ENCODE measurements at regions not wholly inside any gene's neighbourhood (a gene's known extent, or its start where the extent isn't known, plus 50 kb on each side); places are given as distances from the start of the nearest gene placed in this dataset.

DNA sequence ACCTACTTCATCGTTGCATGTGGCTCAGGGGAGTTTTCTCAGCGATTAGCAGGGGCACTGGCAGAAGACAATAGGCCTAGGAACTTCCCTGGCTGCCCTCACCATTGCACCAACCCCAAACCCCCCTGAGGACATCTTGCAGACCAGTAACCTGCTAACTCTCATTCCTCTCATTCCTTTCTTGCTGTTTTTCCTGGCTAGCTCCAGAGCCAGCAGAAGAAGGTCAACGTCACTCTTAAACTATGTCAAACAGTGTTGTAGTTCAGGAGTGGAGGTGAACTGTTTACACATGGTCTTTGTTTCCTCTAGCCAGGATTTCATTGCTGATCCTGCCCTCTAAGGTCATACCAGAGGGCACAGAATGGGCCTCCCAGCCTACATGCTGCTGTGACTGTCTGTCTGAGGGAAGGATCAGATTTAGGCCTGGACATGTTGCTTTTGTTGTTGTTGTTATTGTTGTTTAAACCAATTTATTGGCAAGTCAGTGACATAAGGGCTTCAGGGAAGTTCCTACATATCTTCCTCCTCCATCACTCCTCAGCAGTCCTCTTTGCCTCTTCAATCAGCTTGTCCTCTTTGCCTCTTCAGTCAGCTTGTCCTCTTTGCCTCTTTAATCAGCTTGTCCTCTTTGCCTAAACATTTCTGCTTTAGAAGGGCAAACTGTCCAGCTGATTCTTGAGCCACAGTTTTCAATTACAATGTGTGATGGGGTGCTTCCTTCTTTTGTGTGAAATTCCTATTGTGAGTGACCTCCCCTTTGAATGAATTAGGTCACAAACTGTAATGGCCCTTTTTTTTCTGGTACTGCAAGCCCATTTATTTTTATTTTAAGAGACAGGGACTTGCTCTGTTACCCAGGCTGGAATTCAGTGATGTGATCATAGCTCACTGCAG, 471.9 kb upstream of the TNP1 start (continued):
- TF ChIP-seq, protein P1, sequence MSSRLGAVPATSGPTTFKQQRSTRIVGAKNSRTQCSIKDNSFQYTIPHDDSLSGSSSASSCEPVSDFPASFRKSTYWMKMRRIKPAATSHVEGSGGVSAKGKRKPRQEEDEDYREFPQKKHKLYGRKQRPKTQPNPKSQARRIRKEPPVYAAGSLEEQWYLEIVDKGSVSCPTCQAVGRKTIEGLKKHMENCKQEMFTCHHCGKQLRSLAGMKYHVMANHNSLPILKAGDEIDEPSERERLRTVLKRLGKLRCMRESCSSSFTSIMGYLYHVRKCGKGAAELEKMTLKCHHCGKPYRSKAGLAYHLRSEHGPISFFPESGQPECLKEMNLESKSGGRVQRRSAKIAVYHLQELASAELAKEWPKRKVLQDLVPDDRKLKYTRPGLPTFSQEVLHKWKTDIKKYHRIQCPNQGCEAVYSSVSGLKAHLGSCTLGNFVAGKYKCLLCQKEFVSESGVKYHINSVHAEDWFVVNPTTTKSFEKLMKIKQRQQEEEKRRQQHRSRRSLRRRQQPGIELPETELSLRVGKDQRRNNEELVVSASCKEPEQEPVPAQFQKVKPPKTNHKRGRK (CRISPR knock-in tag; IDR thresholded peaks at IDR 0.05) = no peak
- TF ChIP-seq RFXANK (CRISPR knock-in tag; IDR thresholded peaks at IDR 0.05) (no peak), ADNP (CRISPR knock-in tag; IDR thresholded peaks at IDR 0.05) (no peak), ZKSCAN1 (IDR thresholded peaks at IDR 0.05; ENCODE audit: low read length) (no peak), ZFX (CRISPR knock-in tag; IDR thresholded peaks at IDR 0.05; ENCODE audit: low read depth) (peak; percentile 90), ZNF775 (CRISPR knock-in tag; IDR thresholded peaks at IDR 0.05; ENCODE audit: borderline replicate concordance) (no peak; the same call in 1 of the 2 replicates), NR2F6 (IDR thresholded peaks at IDR 0.05) (peak; percentile 94), NR2F6 (CRISPR knock-in tag; IDR thresholded peaks at IDR 0.05) (peak; percentile 98), ZSCAN9 (CRISPR knock-in tag; IDR thresholded peaks at IDR 0.05; ENCODE audit: borderline replicate concordance) (peak; percentile 93), SIN3A (IDR thresholded peaks at IDR 0.05; ENCODE audit: borderline replicate concordance, low read depth, low read length) (no peak), ZNF230 (CRISPR knock-in tag; IDR thresholded peaks at IDR 0.05) (peak; percentile 79; the same call in 1 of the 2 replicates), ZNF761 (CRISPR knock-in tag; conservative IDR thresholded peaks at IDR 0.05) (peak; percentile 63; the same call in 1 of the 2 replicates), ZNF567 (CRISPR knock-in tag; IDR thresholded peaks at IDR 0.05; ENCODE audit: borderline replicate concordance) (peak; percentile 96), RFX1 (IDR thresholded peaks at IDR 0.05) (no peak), KAT8 (CRISPR knock-in tag; IDR thresholded peaks at IDR 0.05) (peak; percentile 86), ZNF878 (CRISPR knock-in tag; IDR thresholded peaks at IDR 0.05) (no peak; the same call in 1 of the 2 replicates), NFE2L2 (IDR thresholded peaks at IDR 0.05; ENCODE audit: low read length) (no peak), ZNF660 (CRISPR knock-in tag; IDR thresholded peaks at IDR 0.05; ENCODE audit: borderline replicate concordance, low read depth) (no peak), TRIM24 (CRISPR knock-in tag; IDR thresholded peaks at IDR 0.05) (no peak)
- TF ChIP-seq, protein P2, sequence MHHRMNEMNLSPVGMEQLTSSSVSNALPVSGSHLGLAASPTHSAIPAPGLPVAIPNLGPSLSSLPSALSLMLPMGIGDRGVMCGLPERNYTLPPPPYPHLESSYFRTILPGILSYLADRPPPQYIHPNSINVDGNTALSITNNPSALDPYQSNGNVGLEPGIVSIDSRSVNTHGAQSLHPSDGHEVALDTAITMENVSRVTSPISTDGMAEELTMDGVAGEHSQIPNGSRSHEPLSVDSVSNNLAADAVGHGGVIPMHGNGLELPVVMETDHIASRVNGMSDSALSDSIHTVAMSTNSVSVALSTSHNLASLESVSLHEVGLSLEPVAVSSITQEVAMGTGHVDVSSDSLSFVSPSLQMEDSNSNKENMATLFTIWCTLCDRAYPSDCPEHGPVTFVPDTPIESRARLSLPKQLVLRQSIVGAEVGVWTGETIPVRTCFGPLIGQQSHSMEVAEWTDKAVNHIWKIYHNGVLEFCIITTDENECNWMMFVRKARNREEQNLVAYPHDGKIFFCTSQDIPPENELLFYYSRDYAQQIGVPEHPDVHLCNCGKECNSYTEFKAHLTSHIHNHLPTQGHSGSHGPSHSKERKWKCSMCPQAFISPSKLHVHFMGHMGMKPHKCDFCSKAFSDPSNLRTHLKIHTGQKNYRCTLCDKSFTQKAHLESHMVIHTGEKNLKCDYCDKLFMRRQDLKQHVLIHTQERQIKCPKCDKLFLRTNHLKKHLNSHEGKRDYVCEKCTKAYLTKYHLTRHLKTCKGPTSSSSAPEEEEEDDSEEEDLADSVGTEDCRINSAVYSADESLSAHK (CRISPR knock-in tag; IDR thresholded peaks at IDR 0.05; ENCODE audit: borderline replicate concordance) = no peak
- TF ChIP-seq, protein P3, sequence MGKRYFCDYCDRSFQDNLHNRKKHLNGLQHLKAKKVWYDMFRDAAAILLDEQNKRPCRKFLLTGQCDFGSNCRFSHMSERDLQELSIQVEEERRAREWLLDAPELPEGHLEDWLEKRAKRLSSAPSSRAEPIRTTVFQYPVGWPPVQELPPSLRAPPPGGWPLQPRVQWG (CRISPR knock-in tag; IDR thresholded peaks at IDR 0.05; ENCODE audit: borderline replicate concordance, low read depth) = no peak
- TF ChIP-seq, protein P4, sequence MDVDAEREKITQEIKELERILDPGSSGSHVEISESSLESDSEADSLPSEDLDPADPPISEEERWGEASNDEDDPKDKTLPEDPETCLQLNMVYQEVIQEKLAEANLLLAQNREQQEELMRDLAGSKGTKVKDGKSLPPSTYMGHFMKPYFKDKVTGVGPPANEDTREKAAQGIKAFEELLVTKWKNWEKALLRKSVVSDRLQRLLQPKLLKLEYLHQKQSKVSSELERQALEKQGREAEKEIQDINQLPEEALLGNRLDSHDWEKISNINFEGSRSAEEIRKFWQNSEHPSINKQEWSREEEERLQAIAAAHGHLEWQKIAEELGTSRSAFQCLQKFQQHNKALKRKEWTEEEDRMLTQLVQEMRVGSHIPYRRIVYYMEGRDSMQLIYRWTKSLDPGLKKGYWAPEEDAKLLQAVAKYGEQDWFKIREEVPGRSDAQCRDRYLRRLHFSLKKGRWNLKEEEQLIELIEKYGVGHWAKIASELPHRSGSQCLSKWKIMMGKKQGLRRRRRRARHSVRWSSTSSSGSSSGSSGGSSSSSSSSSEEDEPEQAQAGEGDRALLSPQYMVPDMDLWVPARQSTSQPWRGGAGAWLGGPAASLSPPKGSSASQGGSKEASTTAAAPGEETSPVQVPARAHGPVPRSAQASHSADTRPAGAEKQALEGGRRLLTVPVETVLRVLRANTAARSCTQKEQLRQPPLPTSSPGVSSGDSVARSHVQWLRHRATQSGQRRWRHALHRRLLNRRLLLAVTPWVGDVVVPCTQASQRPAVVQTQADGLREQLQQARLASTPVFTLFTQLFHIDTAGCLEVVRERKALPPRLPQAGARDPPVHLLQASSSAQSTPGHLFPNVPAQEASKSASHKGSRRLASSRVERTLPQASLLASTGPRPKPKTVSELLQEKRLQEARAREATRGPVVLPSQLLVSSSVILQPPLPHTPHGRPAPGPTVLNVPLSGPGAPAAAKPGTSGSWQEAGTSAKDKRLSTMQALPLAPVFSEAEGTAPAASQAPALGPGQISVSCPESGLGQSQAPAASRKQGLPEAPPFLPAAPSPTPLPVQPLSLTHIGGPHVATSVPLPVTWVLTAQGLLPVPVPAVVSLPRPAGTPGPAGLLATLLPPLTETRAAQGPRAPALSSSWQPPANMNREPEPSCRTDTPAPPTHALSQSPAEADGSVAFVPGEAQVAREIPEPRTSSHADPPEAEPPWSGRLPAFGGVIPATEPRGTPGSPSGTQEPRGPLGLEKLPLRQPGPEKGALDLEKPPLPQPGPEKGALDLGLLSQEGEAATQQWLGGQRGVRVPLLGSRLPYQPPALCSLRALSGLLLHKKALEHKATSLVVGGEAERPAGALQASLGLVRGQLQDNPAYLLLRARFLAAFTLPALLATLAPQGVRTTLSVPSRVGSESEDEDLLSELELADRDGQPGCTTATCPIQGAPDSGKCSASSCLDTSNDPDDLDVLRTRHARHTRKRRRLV (CRISPR knock-in tag; IDR thresholded peaks at IDR 0.05) = no peak
